DOHH2 (cell line): ENCODE measurements at regions not wholly inside any gene's neighbourhood (a gene's known extent, or its start where the extent isn't known, plus 50 kb on each side); places are given as distances from the start of the nearest gene placed in this dataset.

Experiments
- H3F3A ChIP-seq: fragments of 200-600 bp; sonication (generic), shearing (Covaris generic); 2 replicates; pipeline ENCODE4 v1.6.0; 2016; ENCODE audit warnings: antibody characterized with exemption, mild to moderate bottlenecking; ENCODE audit not compliant: control insufficient read depth, insufficient read depth
- H3K27ac ChIP-seq: fragments of 200-600 bp; sonication (generic); 2 replicates; pipeline ENCODE4 v1.5.1; 2014; ENCODE audit warnings: low read depth, mild to moderate bottlenecking, low read length, moderate library complexity
- H3K27me3 ChIP-seq: fragments of 200-600 bp; sonication (generic); 2 replicates; pipeline ENCODE4 v1.6.1; 2014; ENCODE audit warnings: mild to moderate bottlenecking, low read length, mixed read lengths; ENCODE audit not compliant: control insufficient read depth
- H3K36me3 ChIP-seq: fragments of 200-600 bp; sonication (generic); 2 replicates; pipeline ENCODE4 v1.6.1; 2014; ENCODE audit warnings: mild to moderate bottlenecking, low read length, moderate library complexity, mixed read lengths; ENCODE audit not compliant: control insufficient read depth
- H3K4me1 ChIP-seq: fragments of 200-600 bp; sonication (generic); 2 replicates; pipeline ENCODE4 v1.6.1; 2014; ENCODE audit warnings: mild to moderate bottlenecking, low read length, mixed read lengths; ENCODE audit not compliant: control insufficient read depth
- H3K4me2 ChIP-seq: fragments of 200-600 bp; sonication (generic); 2 replicates; pipeline ENCODE4 v1.6.0; 2014; ENCODE audit warnings: mild to moderate bottlenecking, low read length, moderate library complexity
- H3K4me3 ChIP-seq: fragments of 200-600 bp; sonication (generic); 2 replicates; pipeline ENCODE4 v1.5.1; 2014; ENCODE audit warnings: mild to moderate bottlenecking, low read length, mixed read lengths
- H3K79me2 ChIP-seq: fragments of 200-600 bp; sonication (generic); 2 replicates; pipeline ENCODE4 v1.6.1; 2014; ENCODE audit warnings: mild to moderate bottlenecking, low read length, mixed read lengths; ENCODE audit not compliant: control insufficient read depth
- H3K9me2 ChIP-seq: fragments of 200-600 bp; sonication (generic); replicated peaks from 2 replicates; pipeline ENCODE4 v1.6.1; 2014; ENCODE audit warnings: mild to moderate bottlenecking, low read length, mixed read lengths; ENCODE audit not compliant: control insufficient read depth
- H3K9me3 ChIP-seq: fragments of 200-600 bp; sonication (generic); 2 replicates; pipeline ENCODE4 v1.6.1; 2014; ENCODE audit warnings: antibody characterized with exemption, low read length, mixed read lengths; ENCODE audit not compliant: control insufficient read depth, insufficient read depth
- H4K20me1 ChIP-seq: fragments of 200-600 bp; sonication (generic); 2 replicates; pipeline ENCODE4 v1.6.0; 2014; ENCODE audit warnings: low read depth, mild to moderate bottlenecking, antibody characterized with exemption, low read length, moderate library complexity; ENCODE audit not compliant: control insufficient read depth, insufficient read depth
- EZH2phosphoT487 ChIP-seq: fragments of 200-600 bp; sonication (generic); IDR thresholded peaks from 2 replicates; pipeline ENCODE4 v1.6.1; 2017; ENCODE audit warnings: borderline replicate concordance, mild to moderate bottlenecking, antibody characterized with exemption, low read length, moderate library complexity, mixed read lengths
- TF ChIP-seq, protein P1 (sequence below): fragments of 200-600 bp; sonication (generic); IDR thresholded peaks from one replicate; pipeline ENCODE4 v1.5.1; 2014; ENCODE audit warnings: antibody characterized with exemption, mild to moderate bottlenecking, low read depth, low read length; ENCODE audit not compliant: poor library complexity, severe bottlenecking

DNA sequence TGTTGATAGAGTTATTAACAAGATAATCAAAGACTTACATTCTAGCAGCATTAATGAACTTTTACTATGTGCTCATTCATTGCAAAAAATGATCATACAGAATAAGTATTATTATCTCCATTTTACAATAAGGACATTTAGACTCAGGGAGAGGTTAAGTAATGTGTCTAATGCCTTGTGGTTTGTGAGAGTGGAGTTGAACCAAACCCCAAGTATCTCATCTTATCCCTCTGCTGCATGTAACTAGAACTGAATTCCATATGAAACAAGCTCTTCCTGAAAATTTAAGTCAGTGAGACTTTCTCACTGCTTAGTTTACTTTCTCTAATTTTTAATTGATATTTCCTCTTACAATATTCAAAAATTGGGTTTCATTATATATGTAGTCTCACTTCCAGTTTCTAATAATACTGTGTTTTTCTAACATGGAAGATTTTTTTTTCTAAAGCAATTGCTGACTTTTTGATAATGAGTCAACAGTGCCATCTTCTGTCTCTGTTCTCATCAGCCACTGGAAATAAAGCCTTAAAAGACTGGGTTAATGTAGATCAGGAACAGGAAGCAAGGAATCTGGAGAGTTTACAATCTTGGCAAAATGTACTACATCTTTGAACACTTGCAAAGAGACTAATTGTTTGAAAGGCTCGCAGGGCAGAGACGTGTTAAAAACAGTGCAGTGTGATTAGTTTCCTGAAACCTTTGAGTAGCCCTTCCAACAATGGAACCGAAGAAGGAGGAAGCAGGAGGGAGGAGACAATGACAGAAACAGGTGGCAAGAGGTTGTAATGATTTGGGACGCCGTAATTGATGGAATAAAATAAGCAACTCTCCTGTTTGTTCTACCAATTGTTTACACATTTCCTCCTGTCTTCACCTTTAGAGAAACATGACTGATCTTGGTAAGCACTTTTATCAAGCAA lies 567.6 kb downstream of the MRPL39 start:
- H3K79me2 ChIP-seq: no peaks in the 10 kb centered on the region
- H3K27me3 ChIP-seq: no peaks in the 10 kb centered on the region
- peak overlapping the region; percentile 56 for H3K4me3 ChIP-seq
- peaks cover 14% of the 10 kb centered on the region for H3K4me1 ChIP-seq
- no peaks in the 10 kb centered on the region for H3K9me2 ChIP-seq
- H3K4me2 ChIP-seq: peak overlapping the region; percentile 65
- no peak overlapping the region for H3K27ac ChIP-seq
- no peaks in the 10 kb centered on the region for H3F3A ChIP-seq
- H3K36me3 ChIP-seq: no peaks in the 10 kb centered on the region
- H4K20me1 ChIP-seq: no peaks in the 10 kb centered on the region
- no peaks in the 10 kb centered on the region for H3K9me3 ChIP-seq
- TF ChIP-seq, protein P1, sequence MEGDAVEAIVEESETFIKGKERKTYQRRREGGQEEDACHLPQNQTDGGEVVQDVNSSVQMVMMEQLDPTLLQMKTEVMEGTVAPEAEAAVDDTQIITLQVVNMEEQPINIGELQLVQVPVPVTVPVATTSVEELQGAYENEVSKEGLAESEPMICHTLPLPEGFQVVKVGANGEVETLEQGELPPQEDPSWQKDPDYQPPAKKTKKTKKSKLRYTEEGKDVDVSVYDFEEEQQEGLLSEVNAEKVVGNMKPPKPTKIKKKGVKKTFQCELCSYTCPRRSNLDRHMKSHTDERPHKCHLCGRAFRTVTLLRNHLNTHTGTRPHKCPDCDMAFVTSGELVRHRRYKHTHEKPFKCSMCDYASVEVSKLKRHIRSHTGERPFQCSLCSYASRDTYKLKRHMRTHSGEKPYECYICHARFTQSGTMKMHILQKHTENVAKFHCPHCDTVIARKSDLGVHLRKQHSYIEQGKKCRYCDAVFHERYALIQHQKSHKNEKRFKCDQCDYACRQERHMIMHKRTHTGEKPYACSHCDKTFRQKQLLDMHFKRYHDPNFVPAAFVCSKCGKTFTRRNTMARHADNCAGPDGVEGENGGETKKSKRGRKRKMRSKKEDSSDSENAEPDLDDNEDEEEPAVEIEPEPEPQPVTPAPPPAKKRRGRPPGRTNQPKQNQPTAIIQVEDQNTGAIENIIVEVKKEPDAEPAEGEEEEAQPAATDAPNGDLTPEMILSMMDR: peak; percentile 63
- no peak for TF ChIP-seq EZH2phosphoT487

DNA sequence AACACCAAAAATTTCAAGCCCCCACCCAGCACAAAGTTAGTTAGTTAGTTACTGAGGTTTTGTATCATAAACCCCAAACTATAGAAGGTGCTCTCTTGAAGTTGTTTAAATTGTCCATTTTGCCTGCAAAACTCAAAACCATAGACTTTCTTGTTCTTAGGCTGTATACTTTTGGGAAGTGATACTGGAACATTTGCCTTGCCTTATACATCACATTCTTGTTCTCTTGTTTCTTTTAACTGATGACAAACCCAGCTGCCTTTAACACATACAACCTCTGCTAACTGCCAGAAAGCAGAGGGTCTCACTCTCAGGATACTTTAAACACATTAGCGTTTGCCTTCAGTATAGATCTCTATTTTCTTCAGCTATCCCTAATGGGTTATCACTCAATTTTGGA lies 570.5 kb downstream of the MRPL39 start:
- no peaks in the 10 kb centered on the region for H3K9me2 ChIP-seq
- peaks cover 14% of the 10 kb centered on the region for H3K4me1 ChIP-seq
- H4K20me1 ChIP-seq: no peaks in the 10 kb centered on the region
- no peaks in the 10 kb centered on the region for H3K9me3 ChIP-seq
- H3K27ac ChIP-seq: no peak overlapping the region
- no peaks in the 10 kb centered on the region for H3K27me3 ChIP-seq
- no peaks in the 10 kb centered on the region for H3F3A ChIP-seq
- no peak overlapping the region for H3K4me2 ChIP-seq
- TF ChIP-seq, protein P1: no peak
- no peak for TF ChIP-seq EZH2phosphoT487
- H3K36me3 ChIP-seq: no peaks in the 10 kb centered on the region
- H3K4me3 ChIP-seq: no peak overlapping the region
- no peaks in the 10 kb centered on the region for H3K79me2 ChIP-seq

DNA sequence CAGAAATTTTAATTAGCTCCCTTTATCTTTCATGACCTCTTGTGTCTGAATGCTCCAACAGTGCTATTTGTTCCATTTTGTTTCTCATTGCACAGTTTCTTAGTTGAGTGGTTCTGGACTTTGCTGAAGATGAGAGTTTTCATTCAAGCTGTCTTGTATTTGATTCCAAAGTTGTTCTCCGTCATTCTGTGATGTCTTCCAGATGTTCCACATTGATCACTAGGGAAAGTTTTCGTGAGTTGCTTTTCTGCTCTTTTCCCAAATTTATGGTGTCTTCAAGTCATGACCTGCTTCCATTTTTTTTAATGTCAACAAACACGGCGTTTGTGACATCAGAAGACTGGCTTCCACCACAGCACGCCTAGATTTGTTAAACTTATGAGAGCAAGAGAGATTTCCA lies 575.5 kb downstream of the MRPL39 start:
- no peak overlapping the region for H3K4me3 ChIP-seq
- H3F3A ChIP-seq: no peaks in the 10 kb centered on the region
- TF ChIP-seq, protein P1: no peak
- TF ChIP-seq EZH2phosphoT487: no peak
- H3K4me1 ChIP-seq: no peaks in the 10 kb centered on the region
- H3K27me3 ChIP-seq: no peaks in the 10 kb centered on the region
- H4K20me1 ChIP-seq: no peaks in the 10 kb centered on the region
- H3K4me2 ChIP-seq: no peak overlapping the region
- no peaks in the 10 kb centered on the region for H3K9me2 ChIP-seq
- H3K9me3 ChIP-seq: no peaks in the 10 kb centered on the region
- H3K36me3 ChIP-seq: no peaks in the 10 kb centered on the region
- H3K79me2 ChIP-seq: no peaks in the 10 kb centered on the region
- H3K27ac ChIP-seq: no peak overlapping the region
